HepG2 (cell line): ENCODE measurements at regions not wholly inside any gene's neighbourhood (a gene's known extent, or its start where the extent isn't known, plus 50 kb on each side); places are given as distances from the start of the nearest gene placed in this dataset.

ENCODE experiments used
- ATAC-seq: fragments of 200-7000 bp; cut with Tn5 transposase; 3 replicates; pipeline ENCODE4 v1.9.1; 2020; ENCODE audit warnings: mild to moderate bottlenecking, moderate library complexity
- BruUV-seq: library from RNA; stranded (reverse); fragments of 400-500 nt; replicated peaks from 2 replicates; lab custom pipeline; 2021; lab: Mats Ljungman, UMichigan
- CTCF ChIA-PET: fragments of 300-600 bp; formaldehyde crosslinking; extraction: SDS; loops from one replicate; lab custom pipeline; 2021; ENCODE audit warnings: low total read pairs, inconsistent platforms, low intra/inter-chr PET ratio; lab: Yijun Ruan, JAX
- POLR2A ChIA-PET: fragments of 350-600 bp; sonication (Branson Sonifier 250); formaldehyde crosslinking; loops from one replicate; lab custom pipeline; 2020; ENCODE audit warnings: antibody characterized with exemption, inconsistent platforms; lab: Yijun Ruan, JAX
- DNase-seq: peaks from one replicate; pipeline ENCODE4 v3.0.0-alpha.2; 2015; ENCODE audit warnings: low spot score
- FAIRE-seq: peaks from 3 replicates; lab custom pipeline; 2011; peaks lifted over from hg19 to GRCh38; lab: Jason Lieb, UNC
- H2AFZ ChIP-seq: one replicate; pipeline ENCODE4 v1.6.1; 2011; ENCODE audit warnings: low read length, inconsistent platforms
- H3K27ac ChIP-seq: fragments of 300-600 bp; 3 replicates; pipeline ENCODE4 v1.8.0; 2011; ENCODE audit warnings: mixed run types, mild to moderate bottlenecking, mixed read lengths, low read length, inconsistent platforms; ENCODE audit not compliant: insufficient read depth; ENCODE audit errors: extremely low read length
- H3K27me3 ChIP-seq, 2 experiments: fragments of 200-600 bp in 1 of 2; 2 replicates in 1 of 2; 3 replicates in 1 of 2; pipeline versions ENCODE4 v1.6.0 to v1.8.0; 2011; ENCODE audit warnings: low read length in 2 of 2, mild to moderate bottlenecking in 2 of 2, moderate library complexity in 2 of 2, inconsistent platforms in 1 of 2; ENCODE audit not compliant: insufficient read depth in 2 of 2, control insufficient read depth in 1 of 2
- H3K36me3 ChIP-seq, 2 experiments: fragments of 200-600 bp in 1 of 2; replicated peaks in 1 of 2; 2 replicates in 1 of 2; 3 replicates in 1 of 2; pipeline versions ENCODE4 v1.5.1 to v1.8.0; 2011; ENCODE audit warnings: low read length in 2 of 2, inconsistent platforms in 1 of 2; ENCODE audit not compliant: insufficient read depth in 2 of 2, control insufficient read depth in 1 of 2
- H3K4me1 ChIP-seq: 2 replicates; pipeline ENCODE4 v1.5.1; 2012; ENCODE audit warnings: low read length, inconsistent platforms; ENCODE audit not compliant: insufficient read depth
- H3K4me2 ChIP-seq: 2 replicates; pipeline ENCODE4 v1.6.0; 2011; ENCODE audit warnings: low read depth, low read length, inconsistent platforms
- H3K4me3 ChIP-seq, 3 experiments: fragments of 200-600 bp in 1 of 3; sonication (generic), shearing (Covaris generic) in 1 of 3; replicated peaks in 1 of 3; 2 replicates each; pipeline ENCODE4 v1.5.1; 2011 to 2016; ENCODE audit warnings: low read length in 3 of 3, inconsistent platforms in 2 of 3, low read depth in 2 of 3, mild to moderate bottlenecking in 2 of 3, control low read depth in 1 of 3, mixed read lengths in 1 of 3; ENCODE audit not compliant: insufficient read depth in 1 of 3
- H3K79me2 ChIP-seq: one replicate; pipeline ENCODE4 v1.6.1; 2011; ENCODE audit warnings: low read length, inconsistent platforms; ENCODE audit not compliant: insufficient read depth
- H3K9ac ChIP-seq: 2 replicates; pipeline ENCODE4 v1.6.0; 2011; ENCODE audit warnings: mild to moderate bottlenecking, low read depth, low read length, inconsistent platforms; ENCODE audit not compliant: insufficient read depth
- H3K9me3 ChIP-seq: 2 replicates; pipeline ENCODE4 v1.5.1; 2012; ENCODE audit warnings: mild to moderate bottlenecking, low read length
- H4K20me1 ChIP-seq: 2 replicates; pipeline ENCODE4 v1.6.0; 2011; ENCODE audit warnings: inconsistent platforms, mild to moderate bottlenecking, low read length, moderate library complexity; ENCODE audit not compliant: insufficient read depth
- MAFF ChIP-seq: IDR thresholded peaks from 2 replicates; pipeline ENCODE4 v1.6.1; 2011; ENCODE audit warnings: low read depth, low read length, improper control_type of control experiment
- MAFK ChIP-seq, 2 experiments: IDR thresholded peaks in 1 of 2; conservative IDR thresholded peaks in 1 of 2; 2 replicates each; pipeline ENCODE4 v1.6.1; 2011; ENCODE audit warnings: improper control_type of control experiment in 2 of 2, low read length in 2 of 2
- TFDP1 ChIP-seq: IDR thresholded peaks from 2 replicates; pipeline ENCODE4 v1.6.1; 2016; ENCODE audit warnings: missing compliant biosample characterization, missing genetic modification reagents, borderline replicate concordance
- ZGPAT ChIP-seq: IDR thresholded peaks from 2 replicates; pipeline ENCODE4 v1.6.1; 2016; ENCODE audit warnings: mild to moderate bottlenecking
- ZNF577 ChIP-seq: sonication (generic); formaldehyde crosslinking; IDR thresholded peaks from 2 replicates; pipeline ENCODE4 v1.4.0; 2020; ENCODE audit warnings: mild to moderate bottlenecking, low read depth, missing genetic modification reagents, borderline replicate concordance
- ZNF768 ChIP-seq: sonication (generic); formaldehyde crosslinking; IDR thresholded peaks from 2 replicates; pipeline ENCODE4 v1.4.0; 2020; ENCODE audit warnings: missing genetic modification reagents
- WGBS: methylation state at CpG from one replicate; pipeline ENCODE4 v1.1.6; 2017; ENCODE audit warnings: low lambda C conversion rate; 5-methylcytosine and 5-hydroxymethylcytosine counted together
- in situ Hi-C: cut with HindIII; loops from 2 replicates; pipeline ENCODE4 v1.10.0; 2017; ENCODE audit warnings: low pct_unique_long_range_greater_than_20kb; ENCODE audit not compliant: extremely low pct_ligation_motif_present
- intact Hi-C: fragments of 100-400 bp; cut with micrococcal nuclease; formaldehyde crosslinking; loops from one replicate; pipeline ENCODE4 v1.10.0; 2022; ENCODE audit not compliant: unreplicated experiment
- TF ChIP-seq, protein P1 (sequence below): sonication (generic); formaldehyde crosslinking; IDR thresholded peaks from 2 replicates; pipeline ENCODE4 v1.8.1; 2022; ENCODE audit warnings: low read depth, mild to moderate bottlenecking, missing genetic modification reagents

DNA sequence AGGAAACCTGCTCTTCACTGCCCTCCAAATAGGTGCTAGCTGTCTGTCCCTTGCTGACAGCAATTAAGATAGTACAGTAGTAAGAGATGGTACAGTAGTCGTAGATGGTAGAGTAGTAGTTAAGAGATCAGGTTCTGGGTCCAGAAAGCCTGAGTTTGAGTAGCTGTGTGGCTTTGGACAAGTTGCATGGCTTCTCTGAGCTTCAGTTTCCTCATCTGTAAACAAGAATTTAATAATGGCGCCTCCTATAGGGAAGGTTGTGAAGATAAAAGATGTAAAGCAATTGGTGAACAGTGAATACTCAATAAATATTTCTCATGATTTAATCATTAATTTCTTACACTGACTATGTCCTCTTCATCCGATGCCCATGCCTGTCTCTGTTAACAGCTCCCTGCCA is 86.9 kb upstream of the BCL6 start:
- whole genome bisulfite sequencing: 84% methylated on average over 3 of the region's 3 CpGs
- FAIRE-seq: no peak

DNA sequence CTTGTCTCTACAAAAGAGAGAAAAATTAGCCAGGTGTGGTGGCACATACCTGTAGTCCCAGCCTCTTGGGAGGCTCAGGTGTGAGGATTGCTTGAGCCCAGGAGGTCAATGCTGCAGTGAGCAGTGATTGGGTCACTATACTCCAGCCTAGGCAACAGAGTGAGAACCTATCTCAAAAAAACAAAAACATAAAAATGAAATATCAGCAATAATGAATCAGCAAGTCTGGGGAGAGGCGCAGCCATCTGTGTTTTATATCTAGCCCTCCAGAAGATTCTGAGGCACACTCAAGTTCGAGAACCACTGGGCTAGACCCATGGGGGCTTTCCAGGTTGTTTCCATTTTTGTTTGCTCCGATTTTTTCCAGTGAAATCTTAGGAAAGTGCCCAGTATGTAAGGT is 88.1 kb upstream of the BCL6 start:
- Histone ChIP-seq H3K9me3 (no peaks in the 10 kb centered on the region), H4K20me1 (no peaks in the 10 kb centered on the region), H3K9ac (no peak overlapping the region), H3K4me2 (no peak overlapping the region), H3K4me3 (no peak overlapping the region), H2AFZ (no peak overlapping the region), H3K27me3 (no peaks in the 10 kb centered on the region), H3K27ac (no peak overlapping the region), H3K36me3 (no peaks in the 10 kb centered on the region), H3K4me1 (peaks cover 47% of the 10 kb centered on the region), H3K79me2 (no peaks in the 10 kb centered on the region)
- in situ Hi-C loops (no loop called here), intact Hi-C loops (no loop called here)
- BruUV-seq: no TSS peak
- DNase-seq (no peak), ATAC-seq (no peak), FAIRE-seq (no peak)
- ChIA-PET POLR2A (no interaction called here), CTCF (no interaction called here)
- no peak for TF ChIP-seq TFDP1
- TF ChIP-seq ZNF577 (CRISPR knock-in tag): no peak
- TF ChIP-seq MAFF: peak; percentile 24; the same call in 1 of the 2 replicates
- no peak for TF ChIP-seq ZGPAT
- peak; percentile 24 to 43; a peak in 2 of 4 replicates for TF ChIP-seq MAFK (conservative IDR thresholded peaks at IDR 0.05 in 1 of 2, IDR thresholded peaks at IDR 0.05 in 1 of 2; ENCODE audit: low read length in 2 of 2)
- WGBS: 60% methylated on average over 3 of the region's 3 CpGs

More for the DNA sequence above, 86.9 kb upstream of the BCL6 start:
- ATAC-seq (no peak), DNase-seq (no peak)
- Histone ChIP-seq H3K36me3 (no peaks in the 10 kb centered on the region), H3K79me2 (no peaks in the 10 kb centered on the region), H3K27ac (no peak overlapping the region), H2AFZ (no peak overlapping the region), H3K4me3 (no peak overlapping the region), H3K9me3 (no peaks in the 10 kb centered on the region), H3K4me2 (no peak overlapping the region), H4K20me1 (no peaks in the 10 kb centered on the region), H3K27me3 (no peaks in the 10 kb centered on the region), H3K9ac (no peak overlapping the region), H3K4me1 (peaks cover 53% of the 10 kb centered on the region)
- in situ Hi-C loops: no loop called here
- CTCF ChIA-PET: no interaction called here
- TF ChIP-seq, protein P1, sequence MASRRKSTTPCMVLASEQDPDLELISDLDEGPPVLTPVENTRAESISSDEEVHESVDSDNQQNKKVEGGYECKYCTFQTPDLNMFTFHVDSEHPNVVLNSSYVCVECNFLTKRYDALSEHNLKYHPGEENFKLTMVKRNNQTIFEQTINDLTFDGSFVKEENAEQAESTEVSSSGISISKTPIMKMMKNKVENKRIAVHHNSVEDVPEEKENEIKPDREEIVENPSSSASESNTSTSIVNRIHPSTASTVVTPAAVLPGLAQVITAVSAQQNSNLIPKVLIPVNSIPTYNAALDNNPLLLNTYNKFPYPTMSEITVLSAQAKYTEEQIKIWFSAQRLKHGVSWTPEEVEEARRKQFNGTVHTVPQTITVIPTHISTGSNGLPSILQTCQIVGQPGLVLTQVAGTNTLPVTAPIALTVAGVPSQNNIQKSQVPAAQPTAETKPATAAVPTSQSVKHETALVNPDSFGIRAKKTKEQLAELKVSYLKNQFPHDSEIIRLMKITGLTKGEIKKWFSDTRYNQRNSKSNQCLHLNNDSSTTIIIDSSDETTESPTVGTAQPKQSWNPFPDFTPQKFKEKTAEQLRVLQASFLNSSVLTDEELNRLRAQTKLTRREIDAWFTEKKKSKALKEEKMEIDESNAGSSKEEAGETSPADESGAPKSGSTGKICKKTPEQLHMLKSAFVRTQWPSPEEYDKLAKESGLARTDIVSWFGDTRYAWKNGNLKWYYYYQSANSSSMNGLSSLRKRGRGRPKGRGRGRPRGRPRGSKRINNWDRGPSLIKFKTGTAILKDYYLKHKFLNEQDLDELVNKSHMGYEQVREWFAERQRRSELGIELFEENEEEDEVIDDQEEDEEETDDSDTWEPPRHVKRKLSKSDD: no peak
- TF ChIP-seq ZNF768 (CRISPR knock-in tag): peak; percentile 87; the same call in 1 of the 2 replicates
- no TSS peak for BruUV-seq
- POLR2A ChIA-PET: no interaction called here
- intact Hi-C loops: no loop called here
